Right renal cortex interstitium (tissue), 3 donors: ENCODE measurements at regions not wholly inside any gene's neighbourhood (a gene's known extent, or its start where the extent isn't known, plus 50 kb on each side); places are given as distances from the start of the nearest gene placed in this dataset.

Experiments used
- DNase-seq, 3 donors: peaks; one replicate each; pipeline ENCODE4 v3.0.0-alpha.2; 2013; ENCODE audit warnings: low read depth in 3 of 3, low spot score in 2 of 3

DNA sequence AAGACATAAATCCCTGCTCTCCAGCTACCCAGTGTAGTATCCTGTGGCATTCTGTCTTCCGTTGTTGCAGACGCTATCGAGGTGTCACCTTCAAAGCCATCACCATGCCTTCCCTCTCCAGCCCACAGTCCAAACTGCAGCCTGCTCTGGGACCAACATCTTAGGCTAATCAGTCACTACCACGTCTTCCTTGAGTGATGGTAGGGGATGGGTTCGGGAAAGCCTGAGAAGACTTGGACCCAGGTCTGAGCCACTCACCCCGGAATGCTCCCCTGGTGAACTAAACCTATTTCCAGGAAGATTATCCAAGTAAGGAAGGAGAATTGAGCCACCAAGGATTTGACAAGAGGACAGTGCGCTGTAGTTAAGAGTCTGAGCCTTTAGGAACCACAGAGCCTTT is 52.9 kb upstream of the IRX1 start:
- DNase-seq: no peak

DNA sequence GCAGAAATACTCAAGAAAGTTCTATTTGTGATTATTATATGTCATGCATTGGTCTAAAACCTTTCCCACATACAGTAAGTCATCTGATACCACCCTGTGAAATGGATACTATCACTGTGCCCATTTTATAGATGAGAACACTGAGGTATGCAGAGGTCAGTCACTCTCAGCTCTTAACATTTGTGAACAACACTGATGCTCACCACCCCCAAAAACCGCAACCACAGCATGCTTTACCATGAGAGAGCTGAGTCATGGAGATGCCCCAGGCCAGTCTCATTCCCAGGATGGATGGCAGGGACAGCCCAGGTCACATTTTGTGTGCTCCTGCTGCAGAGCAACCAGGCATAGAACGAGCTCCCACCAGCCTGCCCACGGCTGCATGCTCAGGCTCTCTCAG is 53.5 kb upstream of the IRX1 start:
- DNase-seq: no peak

GRCh38 chr5:3538886-3539285 is 56.7 kb upstream of the IRX1 start:
- DNase-seq: no peak

- no peak for DNase-seq
Measured at GRCh38 chr5:3537942-3538341, 57.7 kb upstream of the IRX1 start.

- DNase-seq: no peak
Measured at GRCh38 chr5:3535414-3536211, 60.0 kb upstream of the IRX1 start.

- DNase-seq: no peak
Measured at GRCh38 chr5:3534997-3535396, 60.6 kb upstream of the IRX1 start.

DNA sequence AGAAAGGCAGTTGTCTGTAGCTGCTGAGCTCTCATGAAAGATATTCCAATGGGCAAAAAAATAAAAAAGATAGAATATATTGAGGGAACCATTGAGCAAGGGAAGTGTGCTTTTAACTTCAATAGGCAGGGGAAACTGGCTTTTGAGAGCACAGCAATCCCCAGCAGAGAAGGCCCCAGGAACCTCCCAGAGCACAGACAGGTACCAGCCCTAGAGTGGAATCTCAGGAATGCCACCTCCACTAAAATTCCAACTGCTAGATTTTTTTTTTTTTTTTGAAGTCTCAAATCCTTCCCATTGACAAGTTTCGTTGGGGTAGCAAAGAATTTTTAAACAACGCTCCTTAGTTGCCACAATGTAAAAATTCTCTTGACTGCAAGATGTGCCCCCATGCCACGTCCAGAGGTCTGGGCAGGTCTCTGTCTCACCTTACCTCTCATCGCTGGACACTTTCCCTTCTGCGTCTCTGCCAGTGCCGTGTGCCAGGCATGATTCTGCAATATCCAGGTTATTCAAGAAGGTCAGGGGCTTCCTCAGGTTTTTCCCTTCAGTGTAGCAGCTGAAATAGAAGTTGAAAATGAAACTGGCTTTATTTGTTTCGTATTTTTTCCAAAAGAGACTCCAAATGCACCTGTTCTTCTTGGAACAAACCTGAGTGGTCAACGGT is 64.2 kb upstream of the IRX1 start:
- DNase-seq: no peak

- DNase-seq: no peak
Measured at GRCh38 chr5:3530251-3530650, 65.4 kb upstream of the IRX1 start.

GRCh38 chr5:3526551-3527185 is 69.0 kb upstream of the IRX1 start:
- DNase-seq: no peak

- no peak for DNase-seq
Measured at GRCh38 chr5:3522491-3522890, 73.1 kb upstream of the IRX1 start.

GRCh38 chr5:3518576-3518975 is 77.1 kb upstream of the IRX1 start:
- DNase-seq: no peak

DNA sequence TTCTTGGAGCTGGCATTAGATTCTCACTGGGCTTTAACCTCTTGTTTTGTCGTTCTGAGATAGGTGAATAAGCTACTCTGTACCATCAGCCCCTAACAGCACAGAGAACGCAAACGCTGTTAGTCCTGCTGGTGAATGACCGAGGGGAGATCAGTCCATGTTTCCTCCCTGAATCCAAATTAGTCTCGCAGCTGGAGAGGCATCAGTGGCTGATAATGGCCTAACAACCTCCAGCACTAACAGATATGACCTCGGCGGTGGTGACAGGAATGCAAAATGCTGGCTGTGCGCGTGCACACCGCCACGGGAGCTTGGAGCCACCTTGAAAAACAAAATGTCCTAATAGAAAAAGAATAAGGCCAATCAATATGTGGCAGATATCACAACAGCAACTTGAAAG is 77.6 kb upstream of the IRX1 start:
- DNase-seq: no peak

DNA sequence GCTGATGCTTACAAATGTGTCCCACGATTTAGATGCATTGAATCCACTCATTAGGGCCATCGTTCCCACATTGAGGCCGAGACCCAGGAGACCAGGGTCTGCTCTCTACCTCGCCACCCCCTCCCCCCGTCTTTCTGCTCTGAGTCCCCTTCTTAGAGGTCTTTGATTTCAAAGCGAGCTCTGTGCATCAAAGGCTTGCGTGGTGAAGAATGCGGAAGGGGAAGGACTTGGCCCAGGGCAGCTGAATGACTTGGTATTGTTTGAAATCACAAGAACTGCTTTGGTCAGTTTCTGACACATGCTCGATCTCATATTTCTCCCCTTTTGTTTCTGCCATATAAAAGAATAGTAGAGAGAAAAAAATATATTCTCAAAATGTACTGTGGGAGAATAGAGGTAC is 78.3 kb upstream of the IRX1 start:
- DNase-seq: no peak

- no peak for DNase-seq
Measured at GRCh38 chr5:3512361-3513095, 83.1 kb upstream of the IRX1 start.

DNA sequence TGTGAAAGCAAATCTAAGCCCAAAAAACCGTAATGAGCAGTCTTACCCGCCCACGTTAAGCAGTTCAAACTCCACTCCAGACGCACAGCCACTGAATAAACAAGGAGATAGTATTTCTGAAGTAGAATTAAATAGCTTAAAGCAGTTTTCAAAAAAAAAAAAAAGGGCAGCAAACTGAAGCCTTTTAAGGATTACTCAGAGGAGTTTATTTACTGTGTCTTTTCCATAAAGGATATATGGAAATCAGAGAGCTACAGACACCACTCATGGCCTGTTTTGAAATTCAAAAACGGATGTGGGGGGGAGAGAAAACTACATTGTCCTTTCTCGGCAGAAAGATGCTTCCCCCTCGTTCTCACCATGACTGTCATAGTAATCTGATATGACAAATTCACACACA is 83.7 kb upstream of the IRX1 start:
- DNase-seq: no peak

DNA sequence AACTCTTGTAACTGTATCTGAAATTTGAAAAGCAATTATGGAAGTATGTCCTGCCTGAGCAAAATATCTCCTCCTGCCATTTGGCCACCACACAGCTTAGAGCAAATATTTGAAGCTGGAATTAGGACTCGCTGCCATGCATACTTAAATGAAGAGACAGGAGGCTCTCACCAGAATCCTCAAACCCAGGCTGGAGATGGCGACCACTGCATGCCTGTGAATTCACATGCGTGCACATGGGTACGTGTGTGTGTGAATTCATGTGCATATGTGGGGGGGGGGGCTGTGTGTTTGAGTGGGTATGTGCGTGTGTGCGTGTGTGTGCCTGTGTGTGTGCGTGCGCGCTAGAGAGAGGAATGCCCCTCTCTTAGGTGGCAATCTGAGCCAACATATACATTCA is 84.1 kb upstream of the IRX1 start:
- no peak for DNase-seq

DNA sequence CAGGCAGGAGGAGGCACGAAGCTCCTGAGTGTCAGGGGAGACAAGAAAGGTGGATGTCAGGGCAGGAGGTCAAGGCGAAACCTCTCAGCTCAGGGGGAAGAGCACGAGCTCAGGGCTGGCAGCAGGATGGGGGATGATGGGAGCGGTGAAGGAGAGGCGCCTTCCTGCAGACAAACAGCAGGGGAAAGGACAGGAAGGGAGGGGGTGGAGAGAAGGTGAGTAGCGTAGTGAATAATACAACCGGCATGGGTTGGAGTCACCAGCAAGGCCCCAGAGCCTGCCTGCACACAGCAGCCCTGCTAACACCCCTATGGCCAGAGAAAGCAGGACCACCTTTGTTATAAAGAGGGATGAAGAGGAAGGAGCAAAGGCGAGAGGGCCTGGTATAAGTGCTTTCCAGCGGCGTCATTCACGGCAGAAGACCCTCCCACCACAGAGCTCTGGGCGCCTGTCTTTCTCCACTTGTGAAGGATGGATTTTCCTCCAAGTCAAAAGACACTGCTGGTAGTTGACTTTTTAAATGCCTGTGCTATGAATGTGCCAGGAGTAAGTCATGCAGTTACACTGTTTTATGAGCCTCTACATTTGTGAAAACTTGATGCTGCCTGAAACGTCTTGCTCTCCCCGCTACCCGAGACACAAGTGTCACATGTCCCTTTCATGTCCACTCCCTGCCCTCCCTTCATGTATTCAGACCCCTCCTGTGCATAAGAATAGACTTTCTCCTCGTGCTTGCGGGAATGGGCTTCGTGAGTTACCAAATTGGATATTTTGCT is 84.8 kb upstream of the IRX1 start:
- DNase-seq: no peak

DNA sequence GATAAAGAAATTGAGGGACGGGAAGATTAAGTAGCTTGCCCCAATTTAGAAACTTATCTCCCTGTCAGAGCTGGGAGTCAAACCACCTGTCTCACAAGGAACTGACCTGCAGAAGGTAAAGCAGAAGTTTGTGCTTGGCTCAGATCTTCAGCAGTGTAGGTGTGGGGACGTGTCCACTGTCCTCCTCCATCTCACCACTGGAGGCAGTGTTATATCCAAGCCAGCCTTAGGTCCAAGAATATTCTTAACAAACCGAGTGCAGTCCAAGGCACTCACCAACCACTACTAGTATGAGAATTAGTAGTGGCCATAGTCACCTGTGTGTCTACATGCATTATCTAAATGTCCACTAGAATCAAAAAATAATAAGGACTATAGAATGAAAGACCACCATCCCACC is 86.3 kb upstream of the IRX1 start:
- DNase-seq: no peak

GRCh38 chr5:3508395-3508794 is 87.2 kb upstream of the IRX1 start:
- no peak for DNase-seq

- no peak for DNase-seq
Measured at GRCh38 chr5:3490957-3491507, 104.6 kb upstream of the IRX1 start.
